ENCODE measurements at regions not wholly inside any gene's neighbourhood (a gene's known extent, or its start where the extent isn't known, plus 50 kb on each side); places are given as distances from the start of the nearest gene placed in this dataset.

GRCh38 chr5:25423271-25423670 is 778.5 kb upstream of the CDH10 start:
- H3K4me3 Mint-ChIP-seq, result no peak overlapping the region
- DNase-seq (ENCODE audit: low read depth, low spot score), result no peak
- H3K9me3 Mint-ChIP-seq, result no peaks in the 10 kb centered on the region
- no peaks in the 10 kb centered on the region for H3K4me1 Mint-ChIP-seq
- no peak overlapping the region for H3K27ac Mint-ChIP-seq (ENCODE audit: unreplicated experiment)
- TF ChIP-seq CTCF (conservative IDR thresholded peaks at IDR 0.05), result no peak
- H3K27me3 Mint-ChIP-seq (ENCODE audit: low read depth), result no peaks in the 10 kb centered on the region
- H3K36me3 Mint-ChIP-seq (ENCODE audit: low read depth), result no peaks in the 10 kb centered on the region

GRCh38 chr5:25419684-25420083 is 774.9 kb upstream of the CDH10 start:
- Mint-ChIP-seq H3K9me3 (no peaks in the 10 kb centered on the region), H3K27me3 (ENCODE audit: low read depth) (no peaks in the 10 kb centered on the region), H3K4me3 (no peak overlapping the region), H3K4me1 (no peaks in the 10 kb centered on the region), H3K36me3 (ENCODE audit: low read depth) (no peaks in the 10 kb centered on the region), H3K27ac (ENCODE audit: unreplicated experiment) (no peak overlapping the region)
- DNase-seq (ENCODE audit: low read depth, low spot score), result no peak
- TF ChIP-seq CTCF (conservative IDR thresholded peaks at IDR 0.05), result no peak

- no peak for DNase-seq (ENCODE audit: low read depth, low spot score)
- Mint-ChIP-seq H3K4me1 (no peaks in the 10 kb centered on the region), H3K27me3 (ENCODE audit: low read depth) (no peaks in the 10 kb centered on the region), H3K27ac (ENCODE audit: unreplicated experiment) (no peak overlapping the region), H3K4me3 (no peak overlapping the region), H3K36me3 (ENCODE audit: low read depth) (no peaks in the 10 kb centered on the region), H3K9me3 (no peaks in the 10 kb centered on the region)
- no peak for TF ChIP-seq CTCF (conservative IDR thresholded peaks at IDR 0.05)
Observed at GRCh38 chr5:25418978-25419377, 774.2 kb upstream of the CDH10 start.

- DNase-seq (ENCODE audit: low read depth, low spot score), result no peak
- Mint-ChIP-seq H3K4me3 (no peak overlapping the region), H3K36me3 (ENCODE audit: low read depth) (no peaks in the 10 kb centered on the region), H3K27me3 (ENCODE audit: low read depth) (no peaks in the 10 kb centered on the region), H3K9me3 (no peaks in the 10 kb centered on the region), H3K4me1 (no peaks in the 10 kb centered on the region), H3K27ac (ENCODE audit: unreplicated experiment) (no peak overlapping the region)
- TF ChIP-seq CTCF (conservative IDR thresholded peaks at IDR 0.05), result no peak
Observed at GRCh38 chr5:25418319-25418859, 773.6 kb upstream of the CDH10 start.

GRCh38 chr5:25416960-25417359 is 772.2 kb upstream of the CDH10 start:
- no peak overlapping the region for H3K4me3 Mint-ChIP-seq
- TF ChIP-seq CTCF (conservative IDR thresholded peaks at IDR 0.05), result no peak
- H3K9me3 Mint-ChIP-seq, result no peaks in the 10 kb centered on the region
- H3K27ac Mint-ChIP-seq (ENCODE audit: unreplicated experiment), result no peak overlapping the region
- H3K27me3 Mint-ChIP-seq (ENCODE audit: low read depth), result no peaks in the 10 kb centered on the region
- H3K36me3 Mint-ChIP-seq (ENCODE audit: low read depth), result no peaks in the 10 kb centered on the region
- no peak for DNase-seq (ENCODE audit: low read depth, low spot score)
- no peaks in the 10 kb centered on the region for H3K4me1 Mint-ChIP-seq

- DNase-seq (ENCODE audit: low read depth, low spot score), result no peak
- no peaks in the 10 kb centered on the region for H3K9me3 Mint-ChIP-seq
- H3K4me3 Mint-ChIP-seq, result no peak overlapping the region
- H3K27me3 Mint-ChIP-seq (ENCODE audit: low read depth), result no peaks in the 10 kb centered on the region
- no peak for TF ChIP-seq CTCF (conservative IDR thresholded peaks at IDR 0.05)
- H3K27ac Mint-ChIP-seq (ENCODE audit: unreplicated experiment), result no peak overlapping the region
- no peaks in the 10 kb centered on the region for H3K36me3 Mint-ChIP-seq (ENCODE audit: low read depth)
- no peaks in the 10 kb centered on the region for H3K4me1 Mint-ChIP-seq
Observed at GRCh38 chr5:25415970-25416369, 771.2 kb upstream of the CDH10 start.

Data from neural crest cell (in vitro differentiated cells).